PC-9 (cell line): ENCODE measurements at regions not wholly inside any gene's neighbourhood (a gene's known extent, or its start where the extent isn't known, plus 50 kb on each side); places are given as distances from the start of the nearest gene placed in this dataset.

Experiments
- BruUV-seq: library from RNA; stranded (reverse); fragments of 400-500 nt; replicated peaks from 2 replicates; lab custom pipeline; 2021; lab: Mats Ljungman, UMichigan
- CTCF ChIA-PET: fragments of 300-600 bp; sonication (Branson Sonifier 250); formaldehyde crosslinking; loops from one replicate; lab custom pipeline; 2022; ENCODE audit warnings: antibody characterized with exemption; lab: Charles Lee
- POLR2A ChIA-PET: fragments of 300-600 bp; sonication (Branson Sonifier 250); formaldehyde crosslinking; loops from one replicate; lab custom pipeline; 2022; ENCODE audit warnings: antibody characterized with exemption; ENCODE audit not compliant: unreplicated experiment; lab: Charles Lee
- DNase-seq, 2 experiments: peaks; one replicate each; pipeline versions ENCODE4 v3.0.0 to v3.0.0-alpha.2; 2015 to 2022; ENCODE audit warnings: mixed read lengths in 1 of 2
- H2AFZ ChIP-seq: fragments of 200-600 bp; sonication (generic); 2 replicates; pipeline ENCODE4 v1.8.1; 2017; ENCODE audit warnings: antibody characterized with exemption
- H3F3A ChIP-seq: fragments of 200-600 bp; sonication (generic); 2 replicates; pipeline ENCODE4 v1.8.1; 2017; ENCODE audit warnings: antibody characterized with exemption, mild to moderate bottlenecking, low read depth; ENCODE audit not compliant: insufficient read depth
- H3K27ac ChIP-seq: fragments of 200-600 bp; sonication (generic); 2 replicates; pipeline ENCODE4 v1.6.1; 2016; ENCODE audit warnings: mixed run types
- H3K27me3 ChIP-seq: fragments of 200-600 bp; sonication (generic); 2 replicates; pipeline ENCODE4 v1.6.1; 2016; ENCODE audit warnings: low read depth, mixed run types; ENCODE audit not compliant: insufficient read depth
- H3K36me3 ChIP-seq: fragments of 200-600 bp; sonication (generic); 2 replicates; pipeline ENCODE4 v1.6.1; 2016; ENCODE audit warnings: low read depth, mixed run types
- H3K4me1 ChIP-seq: fragments of 200-600 bp; sonication (generic); replicated peaks from 2 replicates; pipeline ENCODE4 v1.6.1; 2016; ENCODE audit warnings: mixed run types; ENCODE audit not compliant: insufficient read depth
- H3K4me2 ChIP-seq: fragments of 200-600 bp; sonication (generic); 2 replicates; pipeline ENCODE4 v1.6.1; 2017; ENCODE audit warnings: mixed run types
- H3K4me3 ChIP-seq: fragments of 200-600 bp; sonication (generic); 2 replicates; pipeline ENCODE4 v1.6.1; 2016; ENCODE audit warnings: mixed run types
- H3K79me2 ChIP-seq: fragments of 200-600 bp; sonication (generic); 2 replicates; pipeline ENCODE4 v1.6.1; 2017; ENCODE audit warnings: low read depth, mixed run types
- H3K9me2 ChIP-seq: fragments of 200-600 bp; sonication (generic); 2 replicates; pipeline ENCODE4 v1.8.1; 2017; ENCODE audit warnings: mild to moderate bottlenecking; ENCODE audit not compliant: insufficient read depth
- H3K9me3 ChIP-seq: fragments of 200-600 bp; sonication (generic); 2 replicates; pipeline ENCODE4 v1.8.1; 2016; ENCODE audit warnings: low read depth; ENCODE audit not compliant: insufficient read depth
- H4K20me1 ChIP-seq: fragments of 200-600 bp; sonication (generic); 2 replicates; pipeline ENCODE4 v1.8.1; 2017; ENCODE audit not compliant: insufficient read depth
- EZH2 ChIP-seq: fragments of 200-600 bp; sonication (generic); IDR thresholded peaks from 2 replicates; pipeline ENCODE4 v1.8.0; 2017; ENCODE audit warnings: antibody characterized with exemption, low read depth
- intact Hi-C: fragments of 100-400 bp; cut with micrococcal nuclease; formaldehyde crosslinking; loops from one replicate; pipeline ENCODE4 v1.10.0; 2022; ENCODE audit not compliant: unreplicated experiment
- TF ChIP-seq, protein P1 (sequence below): fragments of 200-600 bp; sonication (generic); conservative IDR thresholded peaks from 2 replicates; pipeline ENCODE4 v1.6.1; 2017; ENCODE audit warnings: mixed run types, antibody characterized with exemption, mild to moderate bottlenecking, moderate library complexity

DNA sequence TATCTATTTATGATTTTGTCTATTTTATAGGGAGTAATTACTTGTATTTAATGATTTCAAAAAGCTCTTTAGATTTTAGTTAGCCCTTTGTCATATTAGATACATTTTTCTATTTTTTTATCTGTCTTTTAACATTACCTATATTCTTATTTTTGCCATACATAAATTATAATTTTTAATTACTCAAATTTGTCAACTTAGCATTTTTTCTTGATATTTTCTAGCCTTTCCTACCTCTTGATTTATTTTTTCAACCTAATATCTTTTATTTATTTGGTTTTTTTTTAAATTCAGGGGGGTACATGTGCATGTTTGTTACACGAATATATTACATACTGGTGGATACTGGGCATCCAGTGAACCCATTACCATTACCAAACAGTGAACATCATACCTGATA is 114.3 kb upstream of the F13A1 start:
- Histone ChIP-seq H3K27ac (no peak overlapping the region), H2AFZ (no peak overlapping the region), H3K36me3 (no peaks in the 10 kb centered on the region), H3F3A (no peaks in the 10 kb centered on the region), H3K9me2 (no peaks in the 10 kb centered on the region), H3K27me3 (no peaks in the 10 kb centered on the region), H4K20me1 (no peaks in the 10 kb centered on the region), H3K9me3 (no peaks in the 10 kb centered on the region), H3K4me1 (no peaks in the 10 kb centered on the region), H3K79me2 (no peaks in the 10 kb centered on the region), H3K4me2 (no peak overlapping the region), H3K4me3 (no peak overlapping the region)
- DNase-seq: no peak
- TF ChIP-seq EZH2: no peak
- TF ChIP-seq, protein P1, sequence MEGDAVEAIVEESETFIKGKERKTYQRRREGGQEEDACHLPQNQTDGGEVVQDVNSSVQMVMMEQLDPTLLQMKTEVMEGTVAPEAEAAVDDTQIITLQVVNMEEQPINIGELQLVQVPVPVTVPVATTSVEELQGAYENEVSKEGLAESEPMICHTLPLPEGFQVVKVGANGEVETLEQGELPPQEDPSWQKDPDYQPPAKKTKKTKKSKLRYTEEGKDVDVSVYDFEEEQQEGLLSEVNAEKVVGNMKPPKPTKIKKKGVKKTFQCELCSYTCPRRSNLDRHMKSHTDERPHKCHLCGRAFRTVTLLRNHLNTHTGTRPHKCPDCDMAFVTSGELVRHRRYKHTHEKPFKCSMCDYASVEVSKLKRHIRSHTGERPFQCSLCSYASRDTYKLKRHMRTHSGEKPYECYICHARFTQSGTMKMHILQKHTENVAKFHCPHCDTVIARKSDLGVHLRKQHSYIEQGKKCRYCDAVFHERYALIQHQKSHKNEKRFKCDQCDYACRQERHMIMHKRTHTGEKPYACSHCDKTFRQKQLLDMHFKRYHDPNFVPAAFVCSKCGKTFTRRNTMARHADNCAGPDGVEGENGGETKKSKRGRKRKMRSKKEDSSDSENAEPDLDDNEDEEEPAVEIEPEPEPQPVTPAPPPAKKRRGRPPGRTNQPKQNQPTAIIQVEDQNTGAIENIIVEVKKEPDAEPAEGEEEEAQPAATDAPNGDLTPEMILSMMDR: no peak
- ChIA-PET CTCF (no interaction called here), POLR2A (no interaction called here)
- no TSS peak for BruUV-seq
- intact Hi-C loops: no loop called here

DNA sequence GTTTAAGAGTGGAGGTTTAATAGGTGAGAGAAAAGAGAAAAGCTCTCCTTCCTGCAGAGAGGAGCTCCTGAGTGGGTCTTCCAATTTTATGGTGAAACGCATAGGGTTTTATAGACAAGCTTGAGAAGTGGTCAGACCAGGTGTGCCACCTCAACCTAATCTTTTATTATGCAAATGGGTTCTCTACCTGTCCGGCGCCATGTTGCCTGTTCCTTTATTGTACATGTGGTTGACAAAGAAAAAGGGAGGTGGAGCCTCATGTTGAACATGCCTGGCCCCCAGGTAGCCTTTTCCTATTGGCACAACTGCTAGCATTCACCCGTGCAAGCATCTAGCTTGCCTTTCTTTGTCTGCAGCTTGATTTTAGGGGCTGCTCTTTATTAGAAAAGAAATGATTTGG is 115.9 kb upstream of the F13A1 start:
- Histone ChIP-seq H3F3A (no peaks in the 10 kb centered on the region), H3K9me3 (no peaks in the 10 kb centered on the region), H3K4me1 (no peaks in the 10 kb centered on the region), H3K4me2 (no peak overlapping the region), H3K79me2 (no peaks in the 10 kb centered on the region), H2AFZ (no peak overlapping the region), H3K27me3 (no peaks in the 10 kb centered on the region), H3K36me3 (no peaks in the 10 kb centered on the region), H3K4me3 (no peak overlapping the region), H3K9me2 (no peaks in the 10 kb centered on the region), H4K20me1 (no peaks in the 10 kb centered on the region), H3K27ac (no peak overlapping the region)
- ChIA-PET CTCF (no interaction called here), POLR2A (no interaction called here)
- DNase-seq: no peak
- no TSS peak for BruUV-seq
- intact Hi-C loops: no loop called here
- TF ChIP-seq, protein P1: no peak
- no peak for TF ChIP-seq EZH2

DNA sequence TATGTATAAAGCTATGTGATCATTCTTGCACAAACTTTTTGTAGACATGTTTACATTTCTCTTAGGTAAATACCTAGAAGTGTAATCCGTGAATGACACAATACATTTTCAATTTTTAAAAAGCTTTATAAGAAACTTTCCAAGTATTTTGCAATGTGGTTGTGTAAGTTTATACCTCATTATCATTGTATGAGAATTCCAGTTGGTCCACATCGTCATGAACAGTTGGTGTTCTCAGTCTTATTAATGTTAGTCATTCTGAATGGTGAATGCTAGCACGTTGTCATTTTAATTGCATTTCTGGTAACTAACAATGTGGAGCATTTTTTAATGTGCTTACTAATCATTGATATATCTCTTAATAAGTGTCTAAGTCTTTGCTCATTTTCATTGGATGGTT is 116.5 kb upstream of the F13A1 start:
- no peaks in the 10 kb centered on the region for H3K36me3 ChIP-seq
- H3K79me2 ChIP-seq: no peaks in the 10 kb centered on the region
- no peak overlapping the region for H3K27ac ChIP-seq
- DNase-seq: no peak
- H3K27me3 ChIP-seq: no peaks in the 10 kb centered on the region
- CTCF ChIA-PET: no interaction called here
- no peak overlapping the region for H3K4me2 ChIP-seq
- no peaks in the 10 kb centered on the region for H4K20me1 ChIP-seq
- no TSS peak for BruUV-seq
- no peaks in the 10 kb centered on the region for H3K9me3 ChIP-seq
- no peaks in the 10 kb centered on the region for H3K9me2 ChIP-seq
- intact Hi-C loops: no loop called here
- no peaks in the 10 kb centered on the region for H3K4me1 ChIP-seq
- H3F3A ChIP-seq: no peaks in the 10 kb centered on the region
- no peak overlapping the region for H2AFZ ChIP-seq
- no peak overlapping the region for H3K4me3 ChIP-seq
- POLR2A ChIA-PET: no interaction called here
- TF ChIP-seq EZH2: no peak
- TF ChIP-seq, protein P1: no peak
